HepG2 (cell line): ENCODE measurements at regions not wholly inside any gene's neighbourhood (a gene's known extent, or its start where the extent isn't known, plus 50 kb on each side); places are given as distances from the start of the nearest gene placed in this dataset.

ENCODE experiments used
- ATAC-seq: fragments of 200-7000 bp; cut with Tn5 transposase; 3 replicates; pipeline ENCODE4 v1.9.1; 2020; ENCODE audit warnings: mild to moderate bottlenecking, moderate library complexity
- BruUV-seq: library from RNA; stranded (reverse); fragments of 400-500 nt; replicated peaks from 2 replicates; lab custom pipeline; 2021; lab: Mats Ljungman, UMichigan
- CTCF ChIA-PET: fragments of 300-600 bp; formaldehyde crosslinking; extraction: SDS; loops from one replicate; lab custom pipeline; 2021; ENCODE audit warnings: low total read pairs, inconsistent platforms, low intra/inter-chr PET ratio; lab: Yijun Ruan, JAX
- POLR2A ChIA-PET: fragments of 350-600 bp; sonication (Branson Sonifier 250); formaldehyde crosslinking; loops from one replicate; lab custom pipeline; 2020; ENCODE audit warnings: antibody characterized with exemption, inconsistent platforms; lab: Yijun Ruan, JAX
- DNase-seq: peaks from one replicate; pipeline ENCODE4 v3.0.0-alpha.2; 2015; ENCODE audit warnings: low spot score
- FAIRE-seq: peaks from 3 replicates; lab custom pipeline; 2011; peaks lifted over from hg19 to GRCh38; lab: Jason Lieb, UNC
- H2AFZ ChIP-seq: one replicate; pipeline ENCODE4 v1.6.1; 2011; ENCODE audit warnings: low read length, inconsistent platforms
- H3K27ac ChIP-seq: fragments of 300-600 bp; 3 replicates; pipeline ENCODE4 v1.8.0; 2011; ENCODE audit warnings: mixed run types, mild to moderate bottlenecking, mixed read lengths, low read length, inconsistent platforms; ENCODE audit not compliant: insufficient read depth; ENCODE audit errors: extremely low read length
- H3K27me3 ChIP-seq, 2 experiments: fragments of 200-600 bp in 1 of 2; 2 replicates in 1 of 2; 3 replicates in 1 of 2; pipeline versions ENCODE4 v1.6.0 to v1.8.0; 2011; ENCODE audit warnings: low read length in 2 of 2, mild to moderate bottlenecking in 2 of 2, moderate library complexity in 2 of 2, inconsistent platforms in 1 of 2; ENCODE audit not compliant: insufficient read depth in 2 of 2, control insufficient read depth in 1 of 2
- H3K36me3 ChIP-seq, 2 experiments: fragments of 200-600 bp in 1 of 2; replicated peaks in 1 of 2; 2 replicates in 1 of 2; 3 replicates in 1 of 2; pipeline versions ENCODE4 v1.5.1 to v1.8.0; 2011; ENCODE audit warnings: low read length in 2 of 2, inconsistent platforms in 1 of 2; ENCODE audit not compliant: insufficient read depth in 2 of 2, control insufficient read depth in 1 of 2
- H3K4me1 ChIP-seq: 2 replicates; pipeline ENCODE4 v1.5.1; 2012; ENCODE audit warnings: low read length, inconsistent platforms; ENCODE audit not compliant: insufficient read depth
- H3K4me2 ChIP-seq: 2 replicates; pipeline ENCODE4 v1.6.0; 2011; ENCODE audit warnings: low read depth, low read length, inconsistent platforms
- H3K4me3 ChIP-seq, 3 experiments: fragments of 200-600 bp in 1 of 3; sonication (generic), shearing (Covaris generic) in 1 of 3; replicated peaks in 1 of 3; 2 replicates each; pipeline ENCODE4 v1.5.1; 2011 to 2016; ENCODE audit warnings: low read length in 3 of 3, inconsistent platforms in 2 of 3, low read depth in 2 of 3, mild to moderate bottlenecking in 2 of 3, control low read depth in 1 of 3, mixed read lengths in 1 of 3; ENCODE audit not compliant: insufficient read depth in 1 of 3
- H3K79me2 ChIP-seq: one replicate; pipeline ENCODE4 v1.6.1; 2011; ENCODE audit warnings: low read length, inconsistent platforms; ENCODE audit not compliant: insufficient read depth
- H3K9ac ChIP-seq: 2 replicates; pipeline ENCODE4 v1.6.0; 2011; ENCODE audit warnings: mild to moderate bottlenecking, low read depth, low read length, inconsistent platforms; ENCODE audit not compliant: insufficient read depth
- H3K9me3 ChIP-seq: 2 replicates; pipeline ENCODE4 v1.5.1; 2012; ENCODE audit warnings: mild to moderate bottlenecking, low read length
- H4K20me1 ChIP-seq: 2 replicates; pipeline ENCODE4 v1.6.0; 2011; ENCODE audit warnings: inconsistent platforms, mild to moderate bottlenecking, low read length, moderate library complexity; ENCODE audit not compliant: insufficient read depth
- CREB1 ChIP-seq, 2 experiments: fragments of 450-650 bp in 1 of 2; IDR thresholded peaks; 2 replicates each; pipeline ENCODE4 v1.6.1; 2016 to 2017; ENCODE audit warnings: control low read depth in 1 of 2, mild to moderate bottlenecking in 1 of 2, missing compliant biosample characterization in 1 of 2, missing genetic modification characterization in 1 of 2
- E2F2 ChIP-seq: sonication (generic); formaldehyde crosslinking; IDR thresholded peaks from 2 replicates; pipeline ENCODE4 v1.4.0; 2020; ENCODE audit warnings: missing genetic modification reagents, borderline replicate concordance
- FOXA3 ChIP-seq: IDR thresholded peaks from 2 replicates; pipeline ENCODE4 v1.6.1; 2016; ENCODE audit warnings: missing genetic modification reagents, missing compliant biosample characterization
- KDM6A ChIP-seq: IDR thresholded peaks from 2 replicates; pipeline ENCODE4 v1.6.1; 2016; ENCODE audit warnings: low read depth
- PLRG1 ChIP-seq: fragments of 450-650 bp; conservative IDR thresholded peaks from 2 replicates; pipeline ENCODE4 v1.6.1; 2016
- TBL1XR1 ChIP-seq: fragments of 150-350 bp; IDR thresholded peaks from 2 replicates; pipeline ENCODE4 v1.6.1; 2014; ENCODE audit warnings: borderline replicate concordance, low read length; ENCODE audit not compliant: partially characterized antibody
- TRIM22 ChIP-seq: fragments of 450-650 bp; IDR thresholded peaks from 2 replicates; pipeline ENCODE4 v1.6.1; 2017
- ZNF382 ChIP-seq: sonication (generic); formaldehyde crosslinking; IDR thresholded peaks from 2 replicates; pipeline ENCODE4 v1.5.0; 2020; ENCODE audit warnings: missing genetic modification reagents, mild to moderate bottlenecking, borderline replicate concordance
- ZNF414 ChIP-seq: sonication (generic); formaldehyde crosslinking; IDR thresholded peaks from 2 replicates; pipeline ENCODE4 v1.5.0; 2020; ENCODE audit warnings: missing genetic modification reagents
- ZNF430 ChIP-seq: sonication (generic); formaldehyde crosslinking; IDR thresholded peaks from 2 replicates; pipeline ENCODE4 v1.9.0; 2021; ENCODE audit warnings: mild to moderate bottlenecking, missing genetic modification reagents
- ZNF446 ChIP-seq: sonication (generic); formaldehyde crosslinking; IDR thresholded peaks from 2 replicates; pipeline ENCODE4 v1.5.0; 2020; ENCODE audit warnings: mild to moderate bottlenecking, missing genetic modification reagents
- ZNF572 ChIP-seq: sonication (generic); formaldehyde crosslinking; IDR thresholded peaks from 2 replicates; pipeline ENCODE4 v1.5.1; 2020; ENCODE audit warnings: mild to moderate bottlenecking, missing genetic modification reagents
- WGBS: methylation state at CpG from one replicate; pipeline ENCODE4 v1.1.6; 2017; ENCODE audit warnings: low lambda C conversion rate; 5-methylcytosine and 5-hydroxymethylcytosine counted together
- in situ Hi-C: cut with HindIII; loops from 2 replicates; pipeline ENCODE4 v1.10.0; 2017; ENCODE audit warnings: low pct_unique_long_range_greater_than_20kb; ENCODE audit not compliant: extremely low pct_ligation_motif_present
- intact Hi-C: fragments of 100-400 bp; cut with micrococcal nuclease; formaldehyde crosslinking; loops from one replicate; pipeline ENCODE4 v1.10.0; 2022; ENCODE audit not compliant: unreplicated experiment
- TF ChIP-seq, protein P1 (sequence below): sonication (generic); formaldehyde crosslinking; conservative IDR thresholded peaks from 2 replicates; pipeline ENCODE4 v1.8.0; 2022; ENCODE audit warnings: low read depth, missing genetic modification reagents
- TF ChIP-seq, protein P2 (sequence below): IDR thresholded peaks from 2 replicates; pipeline ENCODE4 v1.6.1; 2016; ENCODE audit warnings: mild to moderate bottlenecking, missing biosample characterization, missing genetic modification reagents
- TF ChIP-seq, protein P3 (sequence below): sonication (generic); formaldehyde crosslinking; IDR thresholded peaks from 2 replicates; pipeline ENCODE4 v1.9.0; 2021; ENCODE audit warnings: missing genetic modification reagents, mild to moderate bottlenecking, borderline replicate concordance

DNA sequence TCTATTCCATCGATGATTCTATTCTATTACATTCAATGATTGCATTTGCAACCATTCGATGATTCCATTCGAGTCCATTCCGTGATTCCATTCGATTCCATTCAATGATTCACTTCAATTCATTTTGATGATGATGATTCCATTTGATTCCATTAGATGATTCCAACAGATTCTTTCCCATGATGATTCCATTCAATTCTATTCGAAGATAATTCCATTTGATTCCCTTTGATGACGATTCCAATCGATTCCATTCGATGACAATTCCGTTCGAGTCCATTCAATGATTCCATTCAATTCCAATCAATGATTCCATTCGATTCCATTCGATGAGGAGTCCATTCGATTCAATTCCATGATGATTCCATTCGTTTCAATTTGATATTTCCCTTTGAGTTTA is 1088.8 kb downstream of the RPIA start:
- Histone ChIP-seq H3K4me2 (no peak overlapping the region), H3K4me3 (no peak overlapping the region), H3K4me1 (no peaks in the 10 kb centered on the region), H3K27me3 (no peaks in the 10 kb centered on the region), H4K20me1 (no peaks in the 10 kb centered on the region), H3K27ac (no peak overlapping the region), H2AFZ (no peak overlapping the region), H3K36me3 (no peaks in the 10 kb centered on the region), H3K79me2 (no peaks in the 10 kb centered on the region), H3K9me3 (peaks cover 100% of the 10 kb centered on the region), H3K9ac (no peak overlapping the region)
- FAIRE-seq (no peak), ATAC-seq (no peak), DNase-seq (no peak)
- 12% methylated on average over 15 of the region's 15 CpGs for WGBS
- intact Hi-C loops (no loop called here), in situ Hi-C loops (no loop called here)
- no TSS peak for BruUV-seq
- ChIA-PET POLR2A (no interaction called here), CTCF (no interaction called here)
- peak; percentile 47; the same call in 1 of the 2 replicates for TF ChIP-seq PLRG1
- TF ChIP-seq ZNF446 (CRISPR knock-in tag), result no peak
- TF ChIP-seq ZNF414 (CRISPR knock-in tag), result no peak
- TF ChIP-seq, protein P1, sequence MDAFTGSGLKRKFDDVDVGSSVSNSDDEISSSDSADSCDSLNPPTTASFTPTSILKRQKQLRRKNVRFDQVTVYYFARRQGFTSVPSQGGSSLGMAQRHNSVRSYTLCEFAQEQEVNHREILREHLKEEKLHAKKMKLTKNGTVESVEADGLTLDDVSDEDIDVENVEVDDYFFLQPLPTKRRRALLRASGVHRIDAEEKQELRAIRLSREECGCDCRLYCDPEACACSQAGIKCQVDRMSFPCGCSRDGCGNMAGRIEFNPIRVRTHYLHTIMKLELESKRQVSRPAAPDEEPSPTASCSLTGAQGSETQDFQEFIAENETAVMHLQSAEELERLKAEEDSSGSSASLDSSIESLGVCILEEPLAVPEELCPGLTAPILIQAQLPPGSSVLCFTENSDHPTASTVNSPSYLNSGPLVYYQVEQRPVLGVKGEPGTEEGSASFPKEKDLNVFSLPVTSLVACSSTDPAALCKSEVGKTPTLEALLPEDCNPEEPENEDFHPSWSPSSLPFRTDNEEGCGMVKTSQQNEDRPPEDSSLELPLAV, result no peak
- TF ChIP-seq TBL1XR1, result no peak
- TF ChIP-seq CREB1 (IDR thresholded peaks at IDR 0.05), result peak; percentile 74
- no peak for TF ChIP-seq CREB1 (CRISPR knock-in tag; IDR thresholded peaks at IDR 0.05)
- no peak for TF ChIP-seq E2F2 (CRISPR knock-in tag)
- TF ChIP-seq, protein P2, sequence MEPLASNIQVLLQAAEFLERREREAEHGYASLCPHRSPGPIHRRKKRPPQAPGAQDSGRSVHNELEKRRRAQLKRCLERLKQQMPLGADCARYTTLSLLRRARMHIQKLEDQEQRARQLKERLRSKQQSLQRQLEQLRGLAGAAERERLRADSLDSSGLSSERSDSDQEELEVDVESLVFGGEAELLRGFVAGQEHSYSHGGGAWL, result no peak
- TF ChIP-seq, protein P3, sequence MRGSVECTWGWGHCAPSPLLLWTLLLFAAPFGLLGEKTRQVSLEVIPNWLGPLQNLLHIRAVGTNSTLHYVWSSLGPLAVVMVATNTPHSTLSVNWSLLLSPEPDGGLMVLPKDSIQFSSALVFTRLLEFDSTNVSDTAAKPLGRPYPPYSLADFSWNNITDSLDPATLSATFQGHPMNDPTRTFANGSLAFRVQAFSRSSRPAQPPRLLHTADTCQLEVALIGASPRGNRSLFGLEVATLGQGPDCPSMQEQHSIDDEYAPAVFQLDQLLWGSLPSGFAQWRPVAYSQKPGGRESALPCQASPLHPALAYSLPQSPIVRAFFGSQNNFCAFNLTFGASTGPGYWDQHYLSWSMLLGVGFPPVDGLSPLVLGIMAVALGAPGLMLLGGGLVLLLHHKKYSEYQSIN (CRISPR knock-in tag), result no peak
- no peak for TF ChIP-seq KDM6A (CRISPR knock-in tag)
- TF ChIP-seq FOXA3 (CRISPR knock-in tag), result no peak
- TF ChIP-seq ZNF382 (CRISPR knock-in tag), result no peak
- TF ChIP-seq ZNF572 (CRISPR knock-in tag), result no peak
- 0 out of 2 replicates have a peak, but pooled peaks have one; percentile 62 for TF ChIP-seq TRIM22
- no peak for TF ChIP-seq ZNF430
